PC-9 (cell line): ENCODE measurements at regions not wholly inside any gene's neighbourhood (a gene's known extent, or its start where the extent isn't known, plus 50 kb on each side); places are given as distances from the start of the nearest gene placed in this dataset.

Source experiments
- BruUV-seq: library from RNA; stranded (reverse); fragments of 400-500 nt; replicated peaks from 2 replicates; lab custom pipeline; 2021; lab: Mats Ljungman, UMichigan
- CTCF ChIA-PET: fragments of 300-600 bp; sonication (Branson Sonifier 250); formaldehyde crosslinking; loops from one replicate; lab custom pipeline; 2022; ENCODE audit warnings: antibody characterized with exemption; lab: Charles Lee
- POLR2A ChIA-PET: fragments of 300-600 bp; sonication (Branson Sonifier 250); formaldehyde crosslinking; loops from one replicate; lab custom pipeline; 2022; ENCODE audit warnings: antibody characterized with exemption; ENCODE audit not compliant: unreplicated experiment; lab: Charles Lee
- DNase-seq, 2 experiments: peaks; one replicate each; pipeline versions ENCODE4 v3.0.0 to v3.0.0-alpha.2; 2015 to 2022; ENCODE audit warnings: mixed read lengths in 1 of 2
- H2AFZ ChIP-seq: fragments of 200-600 bp; sonication (generic); 2 replicates; pipeline ENCODE4 v1.8.1; 2017; ENCODE audit warnings: antibody characterized with exemption
- H3F3A ChIP-seq: fragments of 200-600 bp; sonication (generic); 2 replicates; pipeline ENCODE4 v1.8.1; 2017; ENCODE audit warnings: antibody characterized with exemption, mild to moderate bottlenecking, low read depth; ENCODE audit not compliant: insufficient read depth
- H3K27ac ChIP-seq: fragments of 200-600 bp; sonication (generic); 2 replicates; pipeline ENCODE4 v1.6.1; 2016; ENCODE audit warnings: mixed run types
- H3K27me3 ChIP-seq: fragments of 200-600 bp; sonication (generic); 2 replicates; pipeline ENCODE4 v1.6.1; 2016; ENCODE audit warnings: low read depth, mixed run types; ENCODE audit not compliant: insufficient read depth
- H3K36me3 ChIP-seq: fragments of 200-600 bp; sonication (generic); 2 replicates; pipeline ENCODE4 v1.6.1; 2016; ENCODE audit warnings: low read depth, mixed run types
- H3K4me1 ChIP-seq: fragments of 200-600 bp; sonication (generic); replicated peaks from 2 replicates; pipeline ENCODE4 v1.6.1; 2016; ENCODE audit warnings: mixed run types; ENCODE audit not compliant: insufficient read depth
- H3K4me2 ChIP-seq: fragments of 200-600 bp; sonication (generic); 2 replicates; pipeline ENCODE4 v1.6.1; 2017; ENCODE audit warnings: mixed run types
- H3K4me3 ChIP-seq: fragments of 200-600 bp; sonication (generic); 2 replicates; pipeline ENCODE4 v1.6.1; 2016; ENCODE audit warnings: mixed run types
- H3K79me2 ChIP-seq: fragments of 200-600 bp; sonication (generic); 2 replicates; pipeline ENCODE4 v1.6.1; 2017; ENCODE audit warnings: low read depth, mixed run types
- H3K9me2 ChIP-seq: fragments of 200-600 bp; sonication (generic); 2 replicates; pipeline ENCODE4 v1.8.1; 2017; ENCODE audit warnings: mild to moderate bottlenecking; ENCODE audit not compliant: insufficient read depth
- H3K9me3 ChIP-seq: fragments of 200-600 bp; sonication (generic); 2 replicates; pipeline ENCODE4 v1.8.1; 2016; ENCODE audit warnings: low read depth; ENCODE audit not compliant: insufficient read depth
- H4K20me1 ChIP-seq: fragments of 200-600 bp; sonication (generic); 2 replicates; pipeline ENCODE4 v1.8.1; 2017; ENCODE audit not compliant: insufficient read depth
- CTCF ChIP-seq: fragments of 200-600 bp; sonication (generic); conservative IDR thresholded peaks from 2 replicates; pipeline ENCODE4 v1.6.1; 2017; ENCODE audit warnings: mixed run types, antibody characterized with exemption, mild to moderate bottlenecking, moderate library complexity
- EZH2 ChIP-seq: fragments of 200-600 bp; sonication (generic); IDR thresholded peaks from 2 replicates; pipeline ENCODE4 v1.8.0; 2017; ENCODE audit warnings: antibody characterized with exemption, low read depth
- intact Hi-C: fragments of 100-400 bp; cut with micrococcal nuclease; formaldehyde crosslinking; loops from one replicate; pipeline ENCODE4 v1.10.0; 2022; ENCODE audit not compliant: unreplicated experiment

GRCh38 chr16:62963846-62964245 is 927.6 kb upstream of the CDH8 start:
- BruUV-seq: no TSS peak
- Histone ChIP-seq H2AFZ (no peak overlapping the region), H3K27ac (no peak overlapping the region), H4K20me1 (no peaks in the 10 kb centered on the region), H3K36me3 (no peaks in the 10 kb centered on the region), H3K9me3 (no peaks in the 10 kb centered on the region), H3K27me3 (0 out of 2 replicates have a peak, but pooled peaks cover 8% of the 10 kb centered on the region), H3K79me2 (no peaks in the 10 kb centered on the region), H3K4me1 (no peaks in the 10 kb centered on the region), H3K4me2 (no peak overlapping the region), H3F3A (no peaks in the 10 kb centered on the region), H3K9me2 (no peaks in the 10 kb centered on the region), H3K4me3 (no peak overlapping the region)
- TF ChIP-seq EZH2: no peak
- TF ChIP-seq CTCF: no peak
- no peak for DNase-seq
- intact Hi-C loops: no loop called here
- POLR2A ChIA-PET: no interaction called here
- CTCF ChIA-PET: no interaction called here

- Histone ChIP-seq H4K20me1 (no peaks in the 10 kb centered on the region), H3K4me1 (no peaks in the 10 kb centered on the region), H3K36me3 (no peaks in the 10 kb centered on the region), H3K27me3 (peaks cover 22% of the 10 kb centered on the region; the same call in 1 of the 2 replicates), H3K27ac (no peak overlapping the region), H3K9me3 (no peaks in the 10 kb centered on the region), H3K9me2 (peaks cover 4% of the 10 kb centered on the region; the same call in 1 of the 2 replicates), H3K79me2 (no peaks in the 10 kb centered on the region), H2AFZ (no peak overlapping the region), H3F3A (no peaks in the 10 kb centered on the region), H3K4me3 (no peak overlapping the region), H3K4me2 (no peak overlapping the region)
- intact Hi-C loops: no loop called here
- ChIA-PET POLR2A (no interaction called here), CTCF (no interaction called here)
- DNase-seq: no peak
- TF ChIP-seq EZH2: no peak
- TF ChIP-seq CTCF: no peak
- no TSS peak for BruUV-seq
These were observed 918.8 kb upstream of the CDH8 start for GRCh38 chr16:62955033-62955349.

GRCh38 chr16:62954144-62955032 is 918.1 kb upstream of the CDH8 start:
- intact Hi-C loops: no loop called here
- H3K27ac ChIP-seq: no peak overlapping the region
- H4K20me1 ChIP-seq: no peaks in the 10 kb centered on the region
- POLR2A ChIA-PET: no interaction called here
- H3K4me1 ChIP-seq: no peaks in the 10 kb centered on the region
- no peak overlapping the region for H3K4me2 ChIP-seq
- no peaks in the 10 kb centered on the region for H3F3A ChIP-seq
- TF ChIP-seq EZH2 (no peak), CTCF (no peak)
- no TSS peak for BruUV-seq
- peaks cover 17% of the 10 kb centered on the region; the same call in 1 of the 2 replicates for H3K27me3 ChIP-seq
- H3K9me3 ChIP-seq: no peaks in the 10 kb centered on the region
- CTCF ChIA-PET: no interaction called here
- H3K36me3 ChIP-seq: no peaks in the 10 kb centered on the region
- H3K4me3 ChIP-seq: no peak overlapping the region
- H3K9me2 ChIP-seq: peaks cover 4% of the 10 kb centered on the region; the same call in 1 of the 2 replicates
- DNase-seq: no peak
- H2AFZ ChIP-seq: no peak overlapping the region
- H3K79me2 ChIP-seq: no peaks in the 10 kb centered on the region
